GM10266 (cell line): ENCODE measurements at regions not wholly inside any gene's neighbourhood (a gene's known extent, or its start where the extent isn't known, plus 50 kb on each side); places are given as distances from the start of the nearest gene placed in this dataset.

Source experiments
- DNase-seq: peaks from one replicate; pipeline ENCODE4 v3.0.0; 2012; ENCODE audit errors: extremely low spot score
- TF ChIP-seq, protein P1 (sequence below): IDR thresholded peaks from 2 replicates; pipeline ENCODE4 v1.5.1; 2012; ENCODE audit warnings: mild to moderate bottlenecking, low read depth; ENCODE audit not compliant: control insufficient read depth, insufficient read depth; ENCODE audit errors: missing control alignments

- DNase-seq = no peak
- TF ChIP-seq, protein P1, sequence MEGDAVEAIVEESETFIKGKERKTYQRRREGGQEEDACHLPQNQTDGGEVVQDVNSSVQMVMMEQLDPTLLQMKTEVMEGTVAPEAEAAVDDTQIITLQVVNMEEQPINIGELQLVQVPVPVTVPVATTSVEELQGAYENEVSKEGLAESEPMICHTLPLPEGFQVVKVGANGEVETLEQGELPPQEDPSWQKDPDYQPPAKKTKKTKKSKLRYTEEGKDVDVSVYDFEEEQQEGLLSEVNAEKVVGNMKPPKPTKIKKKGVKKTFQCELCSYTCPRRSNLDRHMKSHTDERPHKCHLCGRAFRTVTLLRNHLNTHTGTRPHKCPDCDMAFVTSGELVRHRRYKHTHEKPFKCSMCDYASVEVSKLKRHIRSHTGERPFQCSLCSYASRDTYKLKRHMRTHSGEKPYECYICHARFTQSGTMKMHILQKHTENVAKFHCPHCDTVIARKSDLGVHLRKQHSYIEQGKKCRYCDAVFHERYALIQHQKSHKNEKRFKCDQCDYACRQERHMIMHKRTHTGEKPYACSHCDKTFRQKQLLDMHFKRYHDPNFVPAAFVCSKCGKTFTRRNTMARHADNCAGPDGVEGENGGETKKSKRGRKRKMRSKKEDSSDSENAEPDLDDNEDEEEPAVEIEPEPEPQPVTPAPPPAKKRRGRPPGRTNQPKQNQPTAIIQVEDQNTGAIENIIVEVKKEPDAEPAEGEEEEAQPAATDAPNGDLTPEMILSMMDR = no peak
Measured at GRCh38 chr14:85169381-85169780, 360.6 kb upstream of the FLRT2 start.

DNA sequence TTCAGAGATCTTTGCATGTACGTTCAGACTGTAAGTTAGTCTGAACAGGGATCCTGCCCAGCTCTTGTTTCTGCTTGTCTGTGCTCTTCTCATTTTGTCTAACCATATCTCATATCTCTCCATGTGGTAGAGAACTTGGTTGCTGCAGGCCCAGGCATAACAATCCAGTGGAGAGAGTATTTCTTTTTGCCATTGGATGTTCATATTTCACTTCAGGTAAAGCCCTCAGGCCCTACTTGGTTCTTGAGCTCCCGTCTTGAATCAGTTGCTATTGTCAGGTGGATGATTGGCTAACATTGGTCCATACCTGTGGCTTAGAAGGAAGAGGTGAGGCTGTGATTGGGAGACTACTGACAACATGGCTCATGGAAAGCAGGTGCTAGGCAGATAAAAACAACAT lies 357.7 kb upstream of the FLRT2 start:
- no peak for DNase-seq
- TF ChIP-seq, protein P1 = no peak

DNA sequence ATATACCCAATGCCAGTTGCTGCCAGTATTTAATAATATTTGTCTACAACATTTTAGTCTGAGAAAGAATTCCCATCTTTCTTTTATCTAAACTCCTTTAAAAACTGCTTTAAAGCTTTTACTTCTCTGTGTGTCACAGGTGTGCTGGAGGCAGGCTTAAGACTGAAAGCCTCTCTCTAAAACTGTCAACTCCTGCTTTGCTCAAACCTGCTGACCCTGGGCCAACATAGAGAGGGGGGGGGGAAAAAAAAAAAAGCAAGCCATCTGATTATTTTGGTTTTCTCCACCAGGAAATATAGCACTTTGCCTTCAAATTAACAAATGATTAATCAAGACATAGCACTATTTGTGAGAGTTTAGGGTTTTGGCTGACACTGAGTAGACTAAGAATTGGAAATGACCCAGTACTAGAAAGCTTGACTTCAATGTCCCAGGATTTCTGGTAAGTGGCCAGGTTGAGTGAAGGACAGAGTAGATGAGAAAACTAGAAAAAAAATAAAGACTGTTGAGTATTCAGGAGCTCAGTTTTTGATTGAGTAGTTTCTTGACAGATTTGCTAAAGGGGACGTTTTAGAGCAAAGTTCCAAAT lies 357.0 kb upstream of the FLRT2 start:
- DNase-seq = no peak
- TF ChIP-seq, protein P1 = no peak

- TF ChIP-seq, protein P1 = no peak
- no peak for DNase-seq
Measured at GRCh38 chr14:85175556-85175955, 354.4 kb upstream of the FLRT2 start.

DNA sequence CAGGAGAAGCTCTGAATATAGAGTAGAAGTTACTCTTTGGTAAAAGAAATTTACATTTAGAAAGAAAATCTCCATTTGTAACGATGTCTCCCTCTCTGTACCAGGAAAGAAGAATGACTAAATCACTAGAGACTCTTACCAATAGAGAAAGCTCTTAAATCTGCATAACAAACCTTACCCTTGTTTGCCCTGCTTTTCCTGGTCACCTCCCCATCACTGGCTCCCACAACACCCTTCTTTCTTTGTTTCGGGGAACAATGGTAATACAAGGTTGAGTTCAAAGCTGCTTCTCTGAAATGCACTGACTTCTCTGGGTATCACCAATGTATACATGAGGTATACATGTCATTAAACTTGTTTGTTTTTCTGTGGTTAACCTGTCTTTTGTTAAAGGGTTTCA lies 351.1 kb upstream of the FLRT2 start:
- TF ChIP-seq, protein P1 = no peak

GRCh38 chr14:85180876-85181275 lies 349.1 kb upstream of the FLRT2 start:
- no peak for DNase-seq
- TF ChIP-seq, protein P1 = no peak

More for the DNA sequence above, 351.1 kb upstream of the FLRT2 start:
- DNase-seq = no peak

GRCh38 chr14:85182282-85182681 lies 347.7 kb upstream of the FLRT2 start:
- TF ChIP-seq, protein P1 = no peak
- DNase-seq = no peak
